ENCODE measurements at regions not wholly inside any gene's neighbourhood (a gene's known extent, or its start where the extent isn't known, plus 50 kb on each side); places are given as distances from the start of the nearest gene placed in this dataset.
"Not testable (repeated sequence)": the region's sequence is repeated elsewhere in the genome, so short reads cannot be mapped to it uniquely, and the experiment has no call there.

GRCh38 chr13:53112522-53112921 lies 83.9 kb downstream of the OLFM4 start:
- TF ChIP-seq, protein P1, sequence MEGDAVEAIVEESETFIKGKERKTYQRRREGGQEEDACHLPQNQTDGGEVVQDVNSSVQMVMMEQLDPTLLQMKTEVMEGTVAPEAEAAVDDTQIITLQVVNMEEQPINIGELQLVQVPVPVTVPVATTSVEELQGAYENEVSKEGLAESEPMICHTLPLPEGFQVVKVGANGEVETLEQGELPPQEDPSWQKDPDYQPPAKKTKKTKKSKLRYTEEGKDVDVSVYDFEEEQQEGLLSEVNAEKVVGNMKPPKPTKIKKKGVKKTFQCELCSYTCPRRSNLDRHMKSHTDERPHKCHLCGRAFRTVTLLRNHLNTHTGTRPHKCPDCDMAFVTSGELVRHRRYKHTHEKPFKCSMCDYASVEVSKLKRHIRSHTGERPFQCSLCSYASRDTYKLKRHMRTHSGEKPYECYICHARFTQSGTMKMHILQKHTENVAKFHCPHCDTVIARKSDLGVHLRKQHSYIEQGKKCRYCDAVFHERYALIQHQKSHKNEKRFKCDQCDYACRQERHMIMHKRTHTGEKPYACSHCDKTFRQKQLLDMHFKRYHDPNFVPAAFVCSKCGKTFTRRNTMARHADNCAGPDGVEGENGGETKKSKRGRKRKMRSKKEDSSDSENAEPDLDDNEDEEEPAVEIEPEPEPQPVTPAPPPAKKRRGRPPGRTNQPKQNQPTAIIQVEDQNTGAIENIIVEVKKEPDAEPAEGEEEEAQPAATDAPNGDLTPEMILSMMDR (IDR thresholded peaks at IDR 0.05), result no peak
- TF ChIP-seq POLR2A (IDR thresholded peaks at IDR 0.05), result no peak
- WGBS, 2 donors, result 69 to 74% methylated on average over 2 of the region's 2 CpGs
- intact Hi-C loops (cut with DNase I; ENCODE audit: low total_unique reads), result no loop called here
- no peak overlapping the region for H3K4me3 ChIP-seq (ENCODE audit: low read depth, poor library complexity, severe bottlenecking)
- DNase-seq (ENCODE audit: low spot score in 2 of 2), result no peak

- WGBS, 2 donors, result 0 to 96% methylated on average over 1 of the region's 1 CpG
- DNase-seq (ENCODE audit: low spot score in 2 of 2); H3K4me3 ChIP-seq (ENCODE audit: low read depth, poor library complexity, severe bottlenecking); intact Hi-C loops (cut with DNase I; ENCODE audit: low total_unique reads): not testable (repeated sequence)
Measured at GRCh38 chr13:53117048-53117447, 88.4 kb downstream of the OLFM4 start.

GRCh38 chr13:53121131-53121773 lies 92.6 kb downstream of the OLFM4 start:
- H3K4me3 ChIP-seq (ENCODE audit: low read depth, poor library complexity, severe bottlenecking), result no peak overlapping the region
- TF ChIP-seq, protein P1 (IDR thresholded peaks at IDR 0.05), result no peak
- TF ChIP-seq POLR2A (IDR thresholded peaks at IDR 0.05), result no peak
- WGBS, 2 donors, result 76% methylated on average over 1 of the region's 1 CpG
- no peak for DNase-seq (ENCODE audit: low spot score in 2 of 2)
- intact Hi-C loops (cut with DNase I; ENCODE audit: low total_unique reads), result no loop called here

- intact Hi-C loops (cut with DNase I; ENCODE audit: low total_unique reads), result no loop called here
- no peak for DNase-seq (ENCODE audit: low spot score in 2 of 2)
- WGBS, 2 donors, result 54 to 70% methylated on average over 2 of the region's 2 CpGs
- TF ChIP-seq, protein P1 (IDR thresholded peaks at IDR 0.05), result no peak
- no peak for TF ChIP-seq POLR2A (IDR thresholded peaks at IDR 0.05)
- no peak overlapping the region for H3K4me3 ChIP-seq (ENCODE audit: low read depth, poor library complexity, severe bottlenecking)
Measured at GRCh38 chr13:53121919-53122318, 93.3 kb downstream of the OLFM4 start.

DNA sequence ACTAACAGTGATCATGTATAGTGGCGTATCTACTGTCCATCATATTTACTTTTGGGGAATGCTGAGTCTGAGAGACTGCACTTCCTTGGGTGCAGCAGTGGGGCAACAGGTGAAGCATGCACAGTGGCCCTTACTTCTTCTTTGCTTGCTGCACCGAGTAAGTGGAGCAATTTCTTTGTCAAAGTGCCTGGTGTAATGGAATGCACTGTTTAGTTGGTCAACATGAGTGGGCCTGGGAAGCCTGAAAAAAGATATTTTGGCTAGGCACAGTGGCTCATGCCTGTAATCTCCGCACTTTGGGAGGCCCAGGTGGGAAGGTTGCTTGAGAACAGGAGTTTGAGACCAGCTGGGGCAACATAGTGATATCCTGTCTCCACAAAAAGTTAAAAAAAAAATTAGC lies 94.9 kb downstream of the OLFM4 start:
- 88 to 93% methylated on average over 3 of the region's 3 CpGs for WGBS, 2 donors
- no peak for DNase-seq (ENCODE audit: low spot score in 2 of 2)
- intact Hi-C loops (cut with DNase I; ENCODE audit: low total_unique reads), result no loop called here
- no peak overlapping the region for H3K4me3 ChIP-seq (ENCODE audit: low read depth, poor library complexity, severe bottlenecking)
- TF ChIP-seq, protein P1 (IDR thresholded peaks at IDR 0.05), result no peak
- no peak for TF ChIP-seq POLR2A (IDR thresholded peaks at IDR 0.05)

DNA sequence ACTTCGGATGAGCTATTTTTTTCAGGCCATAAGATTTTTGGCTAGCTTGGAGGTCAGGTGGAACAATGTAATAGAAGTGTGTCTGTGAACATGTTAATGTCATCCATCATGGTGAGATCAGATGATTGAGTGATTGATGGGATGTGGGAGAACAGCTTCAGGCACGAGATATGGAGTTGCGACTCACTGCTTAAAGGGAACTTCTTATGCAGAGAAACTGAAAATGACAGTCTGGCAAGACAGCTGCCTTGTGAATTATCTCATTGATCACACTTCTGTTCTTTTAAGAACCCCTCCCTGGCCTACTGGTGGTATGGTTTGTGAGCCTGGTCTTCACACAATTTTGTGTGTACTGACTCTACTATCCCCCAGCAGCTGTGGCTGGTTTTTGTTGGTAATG lies 96.0 kb downstream of the OLFM4 start:
- DNase-seq (ENCODE audit: low spot score in 2 of 2), result no peak
- TF ChIP-seq, protein P1 (IDR thresholded peaks at IDR 0.05), result no peak
- no peak for TF ChIP-seq POLR2A (IDR thresholded peaks at IDR 0.05)
- 52 to 60% methylated on average over 3 of the region's 3 CpGs for WGBS, 2 donors
- H3K4me3 ChIP-seq (ENCODE audit: low read depth, poor library complexity, severe bottlenecking), result no peak overlapping the region
- intact Hi-C loops (cut with DNase I; ENCODE audit: low total_unique reads), result no loop called here
